ENCODE measurements at regions not wholly inside any gene's neighbourhood (a gene's known extent, or its start where the extent isn't known, plus 50 kb on each side); places are given as distances from the start of the nearest gene placed in this dataset.

DNA sequence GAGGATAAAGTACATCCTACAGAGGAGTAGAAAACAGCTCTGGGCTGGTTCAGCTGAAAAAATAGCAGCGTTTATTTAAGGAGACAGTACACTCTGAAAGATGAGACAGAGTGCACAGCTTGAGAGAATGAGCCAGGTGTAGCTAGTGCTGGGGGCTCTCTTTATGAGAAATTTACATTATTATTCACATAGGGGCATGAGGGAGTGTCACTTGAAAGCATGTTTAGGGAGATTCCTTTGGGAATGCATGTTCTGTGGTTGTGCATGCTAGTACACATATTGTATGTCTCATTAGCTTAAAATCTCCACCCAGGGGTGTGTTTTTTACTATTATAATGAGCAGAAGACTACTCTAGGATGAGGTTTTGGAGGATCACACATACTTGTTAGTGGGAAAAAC, 1224.4 kb downstream of the REEP3 start:
- in situ Hi-C loops (cut with MboI; ENCODE audit: low sequenced_read_pairs, unreplicated experiment) = no loop called here
- DNase-seq (ENCODE audit: low spot score) = no peak
- no peak for TF ChIP-seq CTCF (IDR thresholded peaks at IDR 0.05; ENCODE audit: borderline replicate concordance, control extremely low read depth, extremely low read depth, insufficient read depth, missing control alignments)

- in situ Hi-C loops (cut with MboI; ENCODE audit: low sequenced_read_pairs, unreplicated experiment) = no loop called here
- no peak for DNase-seq (ENCODE audit: low spot score)
- no peak for TF ChIP-seq CTCF (IDR thresholded peaks at IDR 0.05; ENCODE audit: borderline replicate concordance, control extremely low read depth, extremely low read depth, insufficient read depth, missing control alignments)
Measured at GRCh38 chr10:64750672-64751071, 1229.5 kb downstream of the REEP3 start.

- no peak for TF ChIP-seq CTCF (IDR thresholded peaks at IDR 0.05; ENCODE audit: borderline replicate concordance, control extremely low read depth, extremely low read depth, insufficient read depth, missing control alignments)
- in situ Hi-C loops (cut with MboI; ENCODE audit: low sequenced_read_pairs, unreplicated experiment) = no loop called here
- DNase-seq (ENCODE audit: low spot score) = no peak
Measured at GRCh38 chr10:64753516-64753915, 1232.3 kb downstream of the REEP3 start.

GRCh38 chr10:64760371-64760770, 1239.2 kb downstream of the REEP3 start:
- in situ Hi-C loops (cut with MboI; ENCODE audit: low sequenced_read_pairs, unreplicated experiment) = no loop called here
- no peak for DNase-seq (ENCODE audit: low spot score)

DNA sequence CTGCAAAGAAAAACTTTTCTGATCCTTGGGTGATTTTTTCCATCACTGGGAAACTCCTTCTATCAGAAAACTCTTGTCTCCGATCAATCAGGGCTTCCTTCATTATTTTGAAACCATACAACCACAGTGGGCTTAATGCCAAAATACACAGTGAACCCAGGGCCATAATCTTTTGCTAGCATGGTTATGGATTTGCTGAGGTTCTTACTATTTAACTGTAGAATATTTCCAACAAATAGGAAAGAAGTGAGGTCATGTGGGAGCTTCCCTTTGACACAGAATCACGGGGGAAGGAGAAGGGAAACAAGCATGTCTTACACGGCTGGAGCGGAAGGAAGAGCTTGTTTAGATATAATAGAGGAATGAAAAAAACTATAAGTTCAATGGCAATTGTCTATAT, 1241.7 kb downstream of the REEP3 start:
- in situ Hi-C loops (cut with MboI; ENCODE audit: low sequenced_read_pairs, unreplicated experiment) = no loop called here
- no peak for DNase-seq (ENCODE audit: low spot score)
- no peak for TF ChIP-seq CTCF (IDR thresholded peaks at IDR 0.05; ENCODE audit: borderline replicate concordance, control extremely low read depth, extremely low read depth, insufficient read depth, missing control alignments)

More at GRCh38 chr10:64760371-64760770, 1239.2 kb downstream of the REEP3 start:
- TF ChIP-seq CTCF (IDR thresholded peaks at IDR 0.05; ENCODE audit: borderline replicate concordance, control extremely low read depth, extremely low read depth, insufficient read depth, missing control alignments) = no peak

DNA sequence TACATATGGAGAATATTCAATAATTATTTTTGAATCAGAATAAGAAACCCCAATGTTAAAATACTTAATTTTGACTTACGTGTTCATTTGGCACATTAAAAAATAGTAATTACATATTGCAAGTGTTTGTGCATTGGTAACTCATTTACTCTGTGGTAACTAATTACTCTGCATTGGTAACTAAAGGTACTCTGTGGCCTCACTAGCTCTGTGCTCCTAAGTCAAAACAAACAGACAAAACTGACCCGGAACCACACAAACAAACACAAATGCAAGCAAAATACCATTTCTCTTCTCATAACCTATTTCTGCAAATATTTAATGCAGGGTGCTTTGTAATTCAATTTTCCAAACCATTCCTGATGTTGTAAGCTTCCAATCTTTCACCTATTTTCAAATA, 1244.3 kb downstream of the REEP3 start:
- in situ Hi-C loops (cut with MboI; ENCODE audit: low sequenced_read_pairs, unreplicated experiment) = no loop called here
- DNase-seq (ENCODE audit: low spot score) = no peak
- TF ChIP-seq CTCF (IDR thresholded peaks at IDR 0.05; ENCODE audit: borderline replicate concordance, control extremely low read depth, extremely low read depth, insufficient read depth, missing control alignments) = no peak

Data from GM13976 (cell line).